HG03139 (cell line): ENCODE measurements at regions not wholly inside any gene's neighbourhood (a gene's known extent, or its start where the extent isn't known, plus 50 kb on each side); places are given as distances from the start of the nearest gene placed in this dataset.

Experiments
- ATAC-seq: cut with Tn5 transposase; IDR thresholded peaks from one replicate; pipeline ENCODE4 v1.9.1; 2021; ENCODE audit not compliant: unreplicated experiment

DNA sequence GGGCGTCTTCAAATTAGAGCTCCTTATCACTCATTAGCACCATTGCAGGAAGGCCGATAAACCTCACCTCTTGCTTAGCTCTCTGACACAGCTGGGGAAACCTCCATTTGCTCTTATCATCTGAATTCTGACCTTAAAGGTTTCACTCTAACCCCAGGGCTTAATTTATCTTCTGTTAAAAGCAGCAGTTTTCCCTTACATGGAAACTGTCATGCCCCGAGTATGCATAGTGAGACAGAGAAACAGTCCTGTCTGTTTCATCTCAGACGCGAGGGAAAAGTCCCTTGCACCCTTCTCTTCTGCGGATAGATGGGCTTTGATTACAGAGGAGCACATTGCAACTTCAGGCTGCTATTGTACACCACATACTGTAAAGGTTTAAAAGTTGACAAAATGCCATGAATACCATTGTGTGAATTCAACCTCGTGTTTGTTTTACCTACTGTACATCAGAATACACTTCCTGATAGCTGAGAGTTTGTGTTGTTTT lies 191.5 kb upstream of the BMP2 start:
- no peak for ATAC-seq

DNA sequence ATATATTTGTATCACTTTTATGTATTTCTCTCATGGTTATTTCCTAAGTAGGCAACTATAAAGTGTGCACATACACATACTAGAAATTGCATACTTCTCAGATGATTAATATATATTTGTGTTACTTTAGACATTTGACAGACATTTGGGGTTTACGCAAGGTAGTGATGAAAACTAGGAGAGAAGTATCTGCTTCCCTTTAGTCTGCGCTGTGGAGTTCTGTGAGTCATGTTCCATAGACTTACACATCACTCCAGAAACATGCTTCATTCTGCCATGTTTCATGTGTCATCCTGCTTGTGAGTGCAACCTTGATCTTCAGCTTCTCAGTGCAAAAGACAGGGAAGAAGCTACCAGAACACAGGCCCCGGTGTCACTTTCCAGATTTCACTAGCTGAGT lies 200.7 kb upstream of the BMP2 start:
- ATAC-seq: no peak

DNA sequence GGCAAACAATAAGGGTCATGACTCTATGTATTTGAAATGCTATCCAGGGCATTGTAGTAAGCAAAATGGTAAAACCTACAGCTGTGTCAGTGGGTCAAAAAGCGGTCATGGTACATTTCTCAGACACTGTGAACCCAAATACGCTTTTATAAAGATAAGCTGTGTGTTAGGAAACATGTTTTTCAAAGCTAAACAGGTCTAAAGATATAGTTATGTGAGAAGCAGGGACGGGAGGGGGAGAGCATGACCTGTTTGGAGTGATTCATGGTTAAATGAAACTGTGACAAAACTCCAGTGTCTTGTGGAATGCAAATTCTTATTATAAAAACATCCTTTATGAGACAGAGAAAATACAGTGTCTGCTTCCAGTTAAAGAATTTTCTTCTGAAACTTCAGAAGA lies 205.4 kb upstream of the BMP2 start:
- ATAC-seq: no peak

DNA sequence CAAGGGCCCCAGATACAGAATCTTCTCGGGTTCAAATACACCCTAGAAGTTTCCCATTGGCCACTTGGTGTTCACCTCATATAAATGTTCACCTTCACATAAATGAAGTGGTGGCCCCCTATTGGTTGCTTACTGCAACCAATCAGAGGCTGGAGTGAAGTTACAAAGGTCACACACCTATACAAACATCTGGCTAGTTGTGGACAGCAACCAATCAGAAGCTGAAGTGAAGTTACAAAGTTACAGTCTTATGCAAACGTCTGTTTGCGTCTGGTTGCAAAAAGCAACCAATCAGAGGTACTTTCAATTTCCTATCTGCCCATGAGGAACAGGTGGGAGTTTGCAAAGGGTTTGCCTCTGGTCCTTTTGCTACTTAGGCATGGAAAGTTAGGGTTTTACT lies 206.5 kb upstream of the BMP2 start:
- no peak for ATAC-seq

DNA sequence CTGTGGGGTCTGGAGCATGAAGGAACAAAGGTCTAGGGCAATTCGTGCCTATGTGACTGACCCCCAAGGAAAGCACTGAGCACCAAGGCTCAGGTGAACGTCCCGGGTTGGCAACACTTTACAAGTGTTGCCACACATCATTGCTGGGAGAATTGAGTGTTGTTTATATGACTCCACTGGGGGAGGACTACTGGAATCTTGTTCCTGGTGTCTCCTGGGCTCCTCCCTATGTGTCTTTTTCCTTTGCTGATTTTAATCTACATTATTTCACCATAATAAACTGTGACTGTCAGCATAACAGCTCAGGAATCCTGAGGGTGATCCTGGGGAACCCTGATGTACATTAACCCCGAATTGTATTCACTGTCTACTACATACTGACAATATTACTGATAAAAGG lies 207.7 kb upstream of the BMP2 start:
- no peak for ATAC-seq

DNA sequence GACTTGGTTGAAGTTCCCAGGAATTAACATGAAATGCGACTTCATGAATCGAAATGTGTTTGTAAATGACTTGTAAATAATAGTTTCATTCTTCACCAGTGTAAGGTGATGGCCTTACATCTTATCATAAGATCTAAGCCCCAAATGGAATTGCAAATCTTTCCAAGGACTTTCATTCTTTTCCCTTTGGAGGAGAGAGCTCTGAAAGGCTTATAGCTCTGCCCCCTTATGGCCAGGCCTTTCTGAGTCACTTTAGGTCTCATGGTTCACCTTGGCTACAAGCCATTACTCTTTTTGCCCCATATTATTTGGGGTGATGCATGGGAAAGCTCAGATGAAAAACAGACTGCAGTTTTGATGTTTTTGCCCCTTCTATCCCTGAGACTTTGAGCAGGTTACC lies 209.1 kb upstream of the BMP2 start:
- no peak for ATAC-seq

DNA sequence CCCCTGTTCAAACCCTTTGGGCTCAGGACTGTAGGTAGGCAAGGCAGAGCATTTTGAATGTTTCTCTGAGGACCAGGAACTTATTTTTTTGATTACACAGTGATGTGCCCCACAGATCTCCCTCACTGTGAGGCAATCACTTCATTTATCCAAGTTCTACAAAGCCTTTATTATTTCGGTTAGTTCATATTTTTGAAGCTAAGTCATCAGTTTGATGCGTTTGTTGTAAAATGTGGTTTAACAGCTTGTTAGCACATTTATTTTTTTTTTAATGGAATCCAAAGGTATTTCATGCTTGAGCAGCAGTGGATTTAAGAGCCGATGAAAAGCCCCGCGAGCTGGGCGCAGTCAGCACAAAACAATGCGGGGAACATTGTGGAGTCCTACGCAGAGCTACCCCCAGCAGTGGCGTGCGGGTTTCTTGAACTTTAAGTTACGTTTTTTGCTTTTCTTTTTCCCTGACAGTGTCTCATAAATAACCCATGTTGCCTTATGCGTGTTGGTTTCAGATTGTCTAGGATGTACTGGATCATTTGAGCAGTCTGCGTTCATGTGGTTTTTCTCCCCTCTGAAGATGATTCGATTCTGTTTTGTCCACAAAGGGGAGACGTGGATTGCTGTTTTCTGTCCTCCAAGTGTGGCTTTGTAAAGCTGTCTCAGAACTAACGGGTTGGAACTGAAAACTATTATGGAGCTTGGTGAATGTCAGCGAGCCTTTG lies 233.6 kb upstream of the BMP2 start:
- no peak for ATAC-seq

DNA sequence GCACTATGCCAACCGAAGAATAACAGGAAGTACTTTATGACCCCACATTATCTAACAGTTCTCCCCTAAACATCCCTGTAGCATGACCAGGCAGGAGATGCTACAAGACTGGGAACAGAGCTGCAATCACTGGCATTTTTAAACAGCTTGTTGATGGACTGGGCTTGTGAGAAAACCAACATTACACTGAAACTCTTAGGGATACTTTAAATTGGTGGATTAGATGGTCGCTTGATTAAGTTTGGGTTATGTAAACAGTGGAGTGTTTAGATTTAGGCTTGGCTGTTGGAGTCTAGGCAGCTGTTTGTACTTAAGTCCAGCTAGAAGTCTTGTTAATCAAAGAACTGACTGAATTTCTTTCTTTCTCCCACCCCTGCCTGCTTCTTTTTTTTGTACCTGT lies 234.1 kb upstream of the BMP2 start:
- no peak for ATAC-seq

DNA sequence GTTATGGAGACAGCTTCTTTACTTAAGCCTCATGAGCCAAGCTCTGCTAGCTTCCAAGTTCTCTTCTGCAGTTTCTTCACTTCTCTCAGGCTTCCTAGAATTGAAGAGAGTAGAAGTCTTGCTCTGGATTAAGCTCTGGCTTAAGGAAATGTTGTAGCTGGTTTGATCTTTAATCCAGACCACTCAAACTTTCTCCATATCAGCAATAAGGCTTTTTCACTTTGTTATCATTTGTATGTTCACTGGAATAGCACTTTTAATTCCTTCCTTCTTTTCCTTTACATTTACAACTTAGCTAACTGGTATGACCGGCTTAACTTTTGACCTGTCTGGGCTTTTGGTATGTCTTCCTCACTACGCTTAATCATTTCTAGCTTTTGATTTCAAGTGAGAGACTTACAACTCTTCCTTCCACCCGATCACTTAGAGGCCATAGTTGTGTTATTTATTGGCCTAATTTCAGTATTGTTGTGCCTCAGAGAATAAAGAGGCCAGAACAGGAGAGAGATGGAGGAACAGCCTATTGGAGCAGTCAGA lies 236.6 kb upstream of the BMP2 start:
- no peak for ATAC-seq

DNA sequence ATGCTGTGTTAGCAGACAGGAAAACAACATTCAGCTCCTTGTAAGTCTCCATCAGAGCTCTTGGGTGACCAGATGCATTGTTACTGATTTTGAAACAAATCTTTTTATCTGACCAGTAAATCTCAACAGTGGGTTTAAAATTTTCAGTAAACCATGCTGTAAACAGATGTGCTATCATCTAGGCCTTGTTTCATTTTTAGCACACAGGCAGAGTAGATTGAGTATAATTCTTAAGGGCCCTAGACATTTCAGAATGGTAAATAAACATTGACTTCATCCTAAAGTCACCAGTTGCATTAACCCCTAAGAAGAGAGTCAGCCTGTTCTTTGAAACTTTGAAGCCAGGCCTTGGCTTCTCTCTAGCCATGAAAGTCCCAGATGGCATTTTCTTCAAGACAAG lies 237.2 kb upstream of the BMP2 start:
- ATAC-seq: no peak

DNA sequence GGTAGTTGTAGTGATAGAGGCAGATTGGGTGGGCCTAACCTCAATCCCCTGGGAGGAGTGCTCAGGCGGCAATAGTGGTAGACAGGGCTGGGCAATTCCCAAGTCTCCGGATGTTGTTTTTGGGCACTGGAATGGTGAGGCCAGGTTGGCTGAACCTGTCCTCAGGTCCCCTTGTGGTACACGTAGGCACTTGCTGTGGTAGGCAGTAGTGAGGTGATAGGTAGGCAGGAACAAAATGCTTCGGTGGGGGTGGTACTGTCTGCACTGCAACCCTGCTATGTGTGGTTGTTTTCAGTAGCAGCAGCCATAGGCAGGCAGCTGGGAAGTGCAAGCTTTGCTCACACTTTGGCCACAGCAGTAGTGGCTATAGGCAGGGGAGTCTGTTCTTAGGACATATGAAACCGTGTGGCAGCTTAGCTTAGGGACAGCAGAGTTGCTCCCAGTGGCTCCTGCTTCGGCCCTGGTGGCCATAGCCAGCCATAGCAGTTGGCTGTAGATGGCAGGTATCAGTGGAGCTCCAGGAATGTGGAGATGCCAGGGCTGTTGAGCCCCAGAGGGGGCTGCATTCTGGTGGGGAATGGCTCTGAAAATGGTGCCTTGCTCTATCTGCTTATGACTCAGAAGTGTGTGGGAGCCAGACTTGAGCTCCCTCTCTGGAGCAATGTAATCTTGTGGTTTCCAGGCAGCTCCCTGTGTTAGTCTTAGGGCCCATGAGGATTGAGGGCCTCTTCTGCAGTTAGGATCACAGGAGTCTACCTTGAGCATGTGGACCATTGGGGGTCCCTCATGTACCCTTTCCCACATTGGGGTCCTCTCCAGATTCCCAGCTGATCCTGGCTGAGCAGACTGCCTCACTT lies 241.8 kb upstream of the BMP2 start:
- ATAC-seq: no peak

DNA sequence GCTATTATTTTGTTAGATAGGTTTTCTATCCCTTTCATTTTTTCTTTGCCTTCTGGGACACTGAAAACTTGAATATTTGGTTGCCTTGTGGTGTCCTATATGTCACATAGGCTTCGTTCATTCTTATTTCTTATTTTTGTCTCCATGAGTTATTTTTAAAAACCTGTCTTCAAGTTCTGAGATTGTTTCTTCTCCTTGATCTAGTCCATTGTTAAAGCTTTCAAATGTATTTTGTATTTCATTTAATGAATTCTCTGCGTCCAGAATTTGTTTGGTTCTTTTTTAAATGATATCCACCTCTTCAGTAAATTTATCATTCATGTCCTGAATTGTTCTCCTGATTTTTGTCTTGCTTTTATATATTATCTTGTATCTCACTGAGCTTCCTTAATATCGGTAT lies 243.2 kb upstream of the BMP2 start:
- no peak for ATAC-seq

DNA sequence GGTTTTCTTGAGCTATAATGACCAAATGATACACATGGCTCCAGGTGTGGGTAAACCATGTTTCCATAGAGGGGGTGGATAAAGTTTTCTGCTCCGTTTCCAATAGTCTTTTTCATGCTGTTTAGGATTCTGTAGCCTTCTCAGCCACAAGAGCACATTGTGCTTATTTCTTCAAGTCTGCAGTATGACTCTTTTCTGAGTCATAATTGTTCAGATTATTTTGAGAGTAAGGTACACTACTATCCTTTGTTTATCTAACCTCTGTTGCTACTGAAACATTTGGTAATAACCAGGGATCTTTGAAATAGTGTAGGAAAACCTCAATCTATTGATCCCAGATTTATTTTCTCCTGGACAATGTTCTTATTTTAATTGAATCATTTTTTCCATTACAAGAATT lies 247.9 kb upstream of the BMP2 start:
- no peak for ATAC-seq

DNA sequence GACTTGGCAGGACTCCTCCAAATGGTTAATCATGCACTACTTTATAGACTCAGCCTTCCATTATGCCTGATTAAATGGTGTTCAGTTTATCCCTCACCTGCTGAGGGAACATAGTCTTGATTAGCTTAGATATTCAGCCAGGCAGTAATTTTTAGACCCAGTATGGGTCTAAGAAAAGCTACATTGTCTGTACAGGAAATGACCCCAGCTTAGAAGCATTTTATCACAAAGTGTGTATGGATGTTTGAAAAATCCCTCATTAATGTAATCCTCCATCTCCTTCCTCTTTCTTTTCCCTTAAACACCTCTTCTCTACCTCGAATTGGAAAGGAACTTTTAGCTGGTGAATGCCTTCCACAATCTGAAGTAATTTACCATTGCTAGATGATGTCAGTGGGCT lies 252.2 kb upstream of the BMP2 start:
- no peak for ATAC-seq

DNA sequence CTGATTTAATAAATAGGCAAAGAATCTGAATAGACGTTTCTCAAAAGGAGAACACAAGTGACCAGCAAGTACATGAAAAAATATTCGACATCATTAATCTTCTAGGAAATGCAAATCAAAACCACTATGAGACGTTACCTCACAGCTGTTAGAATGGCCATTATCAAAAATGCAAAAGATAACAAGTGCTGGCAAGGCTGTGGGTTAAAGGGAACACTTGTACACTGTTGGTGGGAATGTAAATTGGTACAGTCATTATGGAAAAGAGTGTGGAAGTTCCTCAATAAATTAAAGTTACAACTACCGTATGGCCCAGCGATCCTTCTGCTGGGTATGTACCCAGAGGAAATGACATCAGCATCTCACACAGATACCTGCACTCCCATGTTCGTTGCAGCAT lies 253.9 kb upstream of the BMP2 start:
- ATAC-seq: no peak

DNA sequence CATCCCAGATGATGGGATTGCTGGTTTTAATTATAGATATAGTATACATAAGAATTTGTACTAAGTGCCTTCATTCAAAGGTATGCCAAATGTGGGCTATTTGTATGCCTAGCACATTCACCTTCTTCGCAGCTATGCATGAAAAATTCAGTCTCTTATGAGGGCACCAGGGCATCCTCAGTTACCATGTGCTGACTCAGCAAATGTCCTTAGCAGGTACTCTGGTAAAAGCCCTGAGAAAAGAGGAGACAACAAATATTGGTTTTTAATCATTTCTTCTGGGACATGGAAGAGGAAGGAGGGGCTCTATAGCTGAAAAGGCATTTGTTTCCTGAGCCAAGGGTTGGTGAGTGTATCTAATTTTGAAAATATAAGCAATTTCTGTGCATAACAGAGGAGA lies 258.1 kb upstream of the BMP2 start:
- no peak for ATAC-seq

DNA sequence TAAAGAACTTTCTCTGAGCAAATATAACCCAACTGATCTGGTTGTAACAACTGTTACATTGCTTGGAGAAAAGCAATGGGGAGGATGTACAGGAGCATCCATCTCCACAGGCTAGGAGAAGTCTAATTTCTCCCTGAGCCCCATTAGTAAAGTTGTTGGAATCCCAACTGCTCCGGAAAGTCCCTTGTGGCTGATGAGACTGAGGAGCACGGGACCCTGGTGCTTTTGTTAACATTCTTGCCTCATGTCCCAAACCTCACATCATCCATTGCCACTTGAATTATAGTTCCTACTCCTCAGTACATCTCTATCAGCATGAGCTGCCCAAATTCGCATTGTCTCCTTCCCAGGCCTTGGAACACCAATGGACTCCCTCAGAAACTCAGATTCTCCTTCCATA lies 260.6 kb upstream of the BMP2 start:
- no peak for ATAC-seq

DNA sequence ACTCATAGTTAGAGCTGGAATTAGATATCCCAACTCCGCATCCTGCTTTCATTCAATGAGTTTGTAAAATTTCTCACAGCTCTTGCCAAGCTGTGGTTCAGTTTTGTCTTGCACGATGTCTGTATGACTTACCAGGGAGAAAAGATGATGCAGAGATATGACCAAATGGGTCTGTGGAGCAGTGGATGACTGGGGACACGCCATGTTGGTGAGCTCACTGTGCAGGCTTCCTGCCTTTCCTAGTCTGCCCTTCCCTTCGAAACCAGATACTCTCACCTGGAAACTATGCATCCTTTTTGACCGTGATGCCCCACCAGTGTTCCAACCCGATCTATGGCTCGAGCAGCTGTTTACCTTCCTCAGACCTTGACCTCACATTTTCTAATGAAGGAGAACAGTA lies 262.7 kb upstream of the BMP2 start:
- ATAC-seq: no peak

DNA sequence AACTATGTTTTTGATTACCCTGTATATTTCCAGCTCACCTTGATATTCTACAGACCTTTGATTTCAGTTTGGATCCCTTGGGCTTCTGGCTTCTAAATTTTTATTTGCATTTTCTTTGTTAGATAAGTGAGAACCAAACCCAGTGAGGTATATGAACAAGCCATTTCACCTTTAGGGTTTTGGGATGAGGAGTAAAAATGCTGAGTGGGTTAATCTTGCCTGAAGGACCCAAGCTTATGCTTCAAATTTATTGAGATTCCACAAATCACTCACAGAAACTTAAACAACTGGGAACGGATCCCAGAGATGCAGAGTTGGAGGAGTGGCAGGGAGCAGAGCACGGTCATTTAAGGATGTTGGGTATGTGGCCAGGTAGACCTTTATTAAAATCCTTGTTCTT lies 263.3 kb upstream of the BMP2 start:
- ATAC-seq: no peak

DNA sequence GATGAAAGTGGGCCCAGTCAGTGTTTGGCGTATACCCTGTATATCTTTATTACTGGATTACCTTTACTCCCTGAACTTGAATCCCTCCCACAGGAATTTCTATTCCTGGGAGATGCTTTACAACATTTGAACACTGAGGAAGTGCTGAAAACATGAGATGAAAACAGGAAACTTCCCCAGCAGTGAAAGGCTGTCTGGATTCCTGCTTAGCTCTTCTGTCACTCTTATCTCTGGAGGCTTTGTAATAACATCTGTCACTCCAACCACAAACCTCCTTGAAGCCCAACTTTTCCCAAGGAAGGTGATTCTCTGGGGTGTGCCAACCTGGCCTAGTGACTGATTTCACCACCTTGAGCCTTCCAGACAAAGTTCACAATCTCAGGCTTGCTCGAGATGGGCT lies 264.5 kb upstream of the BMP2 start:
- no peak for ATAC-seq

DNA sequence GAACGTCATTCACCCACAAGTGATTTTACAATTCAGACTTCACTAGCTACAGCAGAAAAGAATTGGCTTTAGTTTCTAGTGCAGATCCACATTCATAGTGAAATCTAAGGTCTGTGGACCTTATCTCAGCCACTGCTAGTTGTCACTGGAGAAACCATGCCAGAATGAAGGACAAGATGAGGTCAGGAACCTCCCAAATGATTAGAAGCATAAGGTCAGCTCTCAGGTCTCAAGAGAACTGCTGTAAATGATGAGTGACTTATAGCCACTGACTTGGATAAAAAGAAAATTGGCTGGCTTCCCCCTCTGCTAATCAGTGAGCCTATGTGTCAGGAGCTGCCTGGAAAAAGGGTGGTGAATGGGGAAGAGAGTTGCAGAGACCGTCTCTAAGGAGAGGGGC lies 265.3 kb upstream of the BMP2 start:
- no peak for ATAC-seq

DNA sequence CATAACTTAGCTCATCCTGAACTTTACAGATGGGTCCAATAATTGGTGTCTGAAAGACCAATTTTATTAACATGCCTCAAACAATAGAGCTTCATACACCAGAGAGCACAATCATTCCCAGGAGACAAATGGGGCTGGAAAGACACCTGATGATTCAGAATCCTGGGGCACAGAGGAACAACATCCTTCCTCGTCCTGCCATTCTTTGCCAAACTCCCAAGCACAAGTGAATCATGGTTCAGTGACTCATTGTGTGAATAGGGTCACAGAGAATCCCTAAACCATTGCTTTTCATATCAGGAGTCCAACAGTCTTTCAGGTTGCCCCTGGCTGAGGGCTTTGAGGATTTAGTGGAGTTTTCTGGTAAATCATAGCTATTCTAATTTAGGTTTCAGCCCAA lies 266.4 kb upstream of the BMP2 start:
- ATAC-seq: no peak
